ENCODE measurements at regions not wholly inside any gene's neighbourhood (a gene's known extent, or its start where the extent isn't known, plus 50 kb on each side); places are given as distances from the start of the nearest gene placed in this dataset.
"Not testable (repeated sequence)": the region's sequence is repeated elsewhere in the genome, so short reads cannot be mapped to it uniquely, and the experiment has no call there.

DNA sequence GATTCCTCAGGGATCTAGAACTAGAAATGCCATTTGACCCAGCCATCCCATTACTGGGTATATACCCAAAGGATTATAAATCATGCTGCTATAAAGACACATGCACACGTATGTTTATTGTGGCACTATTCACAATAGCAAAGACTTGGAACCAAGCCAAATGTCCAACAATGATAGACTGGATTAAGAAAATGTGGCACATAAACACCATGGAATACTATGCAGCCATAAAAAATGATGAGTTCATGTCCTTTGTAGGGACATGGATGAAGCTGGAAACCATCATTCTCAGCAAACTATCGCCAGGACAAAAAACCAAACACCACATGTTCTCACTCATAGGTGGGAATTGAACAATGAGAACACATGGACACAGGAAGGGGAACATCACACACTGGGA is 296.3 kb downstream of the DLEU7 start:
- H3K4me1 ChIP-seq (ENCODE audit: control insufficient read depth, insufficient read depth, low read length); H3K4me3 ChIP-seq (ENCODE audit: low read length in 2 of 2); H3K9me3 ChIP-seq (ENCODE audit: control insufficient read depth in 2 of 2, low read length in 2 of 2); H3K27me3 ChIP-seq (ENCODE audit: control insufficient read depth in 1 of 2, insufficient read depth in 2 of 2, low read length in 2 of 2); H3K36me3 ChIP-seq (ENCODE audit: control insufficient read depth in 2 of 2, insufficient read depth in 2 of 2, low read length in 2 of 2); H3K27ac ChIP-seq (ENCODE audit: low read length); H3K9ac ChIP-seq (ENCODE audit: low read length in 2 of 2): not testable (repeated sequence)

GRCh38 chr13:50548586-50548985 is 294.9 kb downstream of the DLEU7 start:
- Histone ChIP-seq H3K27ac (ENCODE audit: low read length) (no peak overlapping the region), H3K9ac (ENCODE audit: low read length in 2 of 2) (no peak overlapping the region), H3K36me3 (ENCODE audit: control insufficient read depth in 2 of 2, insufficient read depth in 2 of 2, low read length in 2 of 2) (no peaks in the 10 kb centered on the region), H3K4me1 (ENCODE audit: control insufficient read depth, insufficient read depth, low read length) (no peaks in the 10 kb centered on the region), H3K27me3 (ENCODE audit: control insufficient read depth in 1 of 2, insufficient read depth in 2 of 2, low read length in 2 of 2) (no peaks in the 10 kb centered on the region), H3K9me3 (ENCODE audit: control insufficient read depth in 2 of 2, low read length in 2 of 2) (peaks cover 0 to 2% of the 10 kb centered on the region in 2 donors), H3K4me3 (ENCODE audit: low read length in 2 of 2) (no peak overlapping the region)

GRCh38 chr13:50549221-50549942 is 294.1 kb downstream of the DLEU7 start:
- H3K27me3 ChIP-seq (ENCODE audit: control insufficient read depth in 1 of 2, insufficient read depth in 2 of 2, low read length in 2 of 2), result no peaks in the 10 kb centered on the region
- H3K4me1 ChIP-seq (ENCODE audit: control insufficient read depth, insufficient read depth, low read length), result no peaks in the 10 kb centered on the region
- no peak overlapping the region for H3K9ac ChIP-seq (ENCODE audit: low read length in 2 of 2)
- H3K4me3 ChIP-seq (ENCODE audit: low read length in 2 of 2), result no peak overlapping the region
- no peaks in the 10 kb centered on the region for H3K36me3 ChIP-seq (ENCODE audit: control insufficient read depth in 2 of 2, insufficient read depth in 2 of 2, low read length in 2 of 2)
- H3K27ac ChIP-seq (ENCODE audit: low read length), result no peak overlapping the region
- H3K9me3 ChIP-seq (ENCODE audit: control insufficient read depth in 2 of 2, low read length in 2 of 2), result peaks cover 0 to 2% of the 10 kb centered on the region in 2 donors

DNA sequence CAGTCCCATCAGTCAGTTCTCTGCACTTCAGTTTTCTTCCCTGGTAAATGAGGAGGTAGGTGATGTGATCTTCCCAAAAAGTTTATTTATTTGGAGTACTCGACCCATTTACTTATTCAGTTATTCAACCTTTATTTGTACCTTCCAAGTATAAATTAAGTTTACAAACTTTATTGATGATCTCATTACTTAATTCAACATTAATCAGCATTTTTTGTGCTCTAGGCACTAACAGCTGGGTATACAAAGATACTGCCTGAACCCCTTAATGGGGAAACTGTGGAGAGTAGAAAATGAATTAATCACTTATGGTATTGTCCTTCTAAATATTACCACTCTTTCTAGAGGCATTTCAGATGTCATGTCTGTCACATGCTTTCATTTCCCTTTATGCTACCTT is 293.3 kb downstream of the DLEU7 start:
- no peaks in the 10 kb centered on the region for H3K36me3 ChIP-seq (ENCODE audit: control insufficient read depth in 2 of 2, insufficient read depth in 2 of 2, low read length in 2 of 2)
- peaks cover 0 to 2% of the 10 kb centered on the region in 2 donors for H3K9me3 ChIP-seq (ENCODE audit: control insufficient read depth in 2 of 2, low read length in 2 of 2)
- no peaks in the 10 kb centered on the region for H3K27me3 ChIP-seq (ENCODE audit: control insufficient read depth in 1 of 2, insufficient read depth in 2 of 2, low read length in 2 of 2)
- no peak overlapping the region for H3K9ac ChIP-seq (ENCODE audit: low read length in 2 of 2)
- no peak overlapping the region for H3K27ac ChIP-seq (ENCODE audit: low read length)
- H3K4me1 ChIP-seq (ENCODE audit: control insufficient read depth, insufficient read depth, low read length), result no peaks in the 10 kb centered on the region
- no peak overlapping the region for H3K4me3 ChIP-seq (ENCODE audit: low read length in 2 of 2)

DNA sequence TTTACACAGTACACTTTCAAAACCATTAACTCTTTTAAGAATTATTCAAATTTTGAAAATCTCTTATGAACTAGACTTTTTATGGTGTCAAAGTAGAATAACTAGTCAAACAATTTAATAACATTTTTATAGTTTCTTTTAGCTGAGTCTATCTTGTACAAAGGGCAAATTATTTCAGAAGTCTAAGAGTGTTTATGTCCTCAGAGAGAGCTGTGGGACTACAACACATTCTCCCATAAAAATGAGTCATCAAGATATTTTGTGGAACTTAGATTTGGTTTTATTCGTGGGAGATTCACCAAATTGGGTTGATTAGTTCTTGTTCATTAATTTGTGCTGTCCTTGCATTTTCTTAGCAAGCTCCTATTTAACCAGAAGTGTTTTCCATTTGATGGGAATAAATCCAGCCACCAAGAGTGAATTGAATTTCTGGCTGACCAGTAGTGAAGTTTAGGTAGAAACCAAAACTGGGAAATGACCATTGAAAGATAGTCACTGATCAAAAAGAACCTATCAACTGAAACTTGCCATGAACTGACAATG is 291.0 kb downstream of the DLEU7 start:
- Histone ChIP-seq H3K9ac (ENCODE audit: low read length in 2 of 2) (no peak overlapping the region), H3K27ac (ENCODE audit: low read length) (no peak overlapping the region), H3K36me3 (ENCODE audit: control insufficient read depth in 2 of 2, insufficient read depth in 2 of 2, low read length in 2 of 2) (no peaks in the 10 kb centered on the region), H3K27me3 (ENCODE audit: control insufficient read depth in 1 of 2, insufficient read depth in 2 of 2, low read length in 2 of 2) (no peaks in the 10 kb centered on the region), H3K4me1 (ENCODE audit: control insufficient read depth, insufficient read depth, low read length) (no peaks in the 10 kb centered on the region), H3K9me3 (ENCODE audit: control insufficient read depth in 2 of 2, low read length in 2 of 2) (peaks cover 0 to 2% of the 10 kb centered on the region in 2 donors), H3K4me3 (ENCODE audit: low read length in 2 of 2) (no peak overlapping the region)

DNA sequence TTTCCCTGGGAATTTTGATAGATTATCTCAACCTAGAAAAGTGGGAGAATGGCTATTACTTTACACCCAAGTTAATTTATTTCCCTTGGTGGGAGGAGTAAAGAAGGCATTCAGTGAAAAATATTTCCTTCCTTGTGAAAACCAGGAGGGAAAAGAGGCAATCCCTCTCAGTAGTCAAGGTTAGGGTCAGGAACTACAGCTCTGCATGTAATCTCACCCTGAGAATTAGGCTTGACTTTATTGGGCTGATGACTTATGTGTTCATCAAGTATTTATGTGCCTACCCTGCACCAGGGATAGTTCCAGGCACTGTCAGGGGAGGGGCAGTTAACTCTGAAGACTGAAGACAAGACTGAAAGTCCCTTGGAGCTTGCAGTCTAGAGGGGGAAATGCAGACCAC is 281.8 kb downstream of the DLEU7 start:
- no peak overlapping the region for H3K27ac ChIP-seq (ENCODE audit: low read length)
- no peaks in the 10 kb centered on the region for H3K4me1 ChIP-seq (ENCODE audit: control insufficient read depth, insufficient read depth, low read length)
- H3K27me3 ChIP-seq (ENCODE audit: control insufficient read depth in 1 of 2, insufficient read depth in 2 of 2, low read length in 2 of 2), result no peaks in the 10 kb centered on the region
- H3K9ac ChIP-seq (ENCODE audit: low read length in 2 of 2), result no peak overlapping the region
- peaks cover 0 to 2% of the 10 kb centered on the region in 2 donors for H3K9me3 ChIP-seq (ENCODE audit: control insufficient read depth in 2 of 2, low read length in 2 of 2)
- H3K36me3 ChIP-seq (ENCODE audit: control insufficient read depth in 2 of 2, insufficient read depth in 2 of 2, low read length in 2 of 2), result no peaks in the 10 kb centered on the region
- no peak overlapping the region for H3K4me3 ChIP-seq (ENCODE audit: low read length in 2 of 2)

- no peak overlapping the region for H3K27ac ChIP-seq (ENCODE audit: low read length)
- H3K9ac ChIP-seq (ENCODE audit: low read length in 2 of 2), result no peak overlapping the region
- H3K27me3 ChIP-seq (ENCODE audit: control insufficient read depth in 1 of 2, insufficient read depth in 2 of 2, low read length in 2 of 2), result no peaks in the 10 kb centered on the region
- no peaks in the 10 kb centered on the region for H3K36me3 ChIP-seq (ENCODE audit: control insufficient read depth in 2 of 2, insufficient read depth in 2 of 2, low read length in 2 of 2)
- H3K4me1 ChIP-seq (ENCODE audit: control insufficient read depth, insufficient read depth, low read length), result no peaks in the 10 kb centered on the region
- H3K9me3 ChIP-seq (ENCODE audit: control insufficient read depth in 2 of 2, low read length in 2 of 2), result peaks cover 0 to 4% of the 10 kb centered on the region in 2 donors
- no peak overlapping the region for H3K4me3 ChIP-seq (ENCODE audit: low read length in 2 of 2)
These were observed 276.8 kb downstream of the DLEU7 start for GRCh38 chr13:50566646-50567045.

- no peaks in the 10 kb centered on the region for H3K36me3 ChIP-seq (ENCODE audit: control insufficient read depth in 2 of 2, insufficient read depth in 2 of 2, low read length in 2 of 2)
- no peaks in the 10 kb centered on the region for H3K27me3 ChIP-seq (ENCODE audit: control insufficient read depth in 1 of 2, insufficient read depth in 2 of 2, low read length in 2 of 2)
- no peaks in the 10 kb centered on the region for H3K9me3 ChIP-seq (ENCODE audit: control insufficient read depth in 2 of 2, low read length in 2 of 2)
- no peaks in the 10 kb centered on the region for H3K4me1 ChIP-seq (ENCODE audit: control insufficient read depth, insufficient read depth, low read length)
- no peak overlapping the region for H3K9ac ChIP-seq (ENCODE audit: low read length in 2 of 2)
- no peak overlapping the region for H3K27ac ChIP-seq (ENCODE audit: low read length)
- no peak overlapping the region for H3K4me3 ChIP-seq (ENCODE audit: low read length in 2 of 2)
These were observed 271.4 kb downstream of the DLEU7 start for GRCh38 chr13:50572129-50572528.

DNA sequence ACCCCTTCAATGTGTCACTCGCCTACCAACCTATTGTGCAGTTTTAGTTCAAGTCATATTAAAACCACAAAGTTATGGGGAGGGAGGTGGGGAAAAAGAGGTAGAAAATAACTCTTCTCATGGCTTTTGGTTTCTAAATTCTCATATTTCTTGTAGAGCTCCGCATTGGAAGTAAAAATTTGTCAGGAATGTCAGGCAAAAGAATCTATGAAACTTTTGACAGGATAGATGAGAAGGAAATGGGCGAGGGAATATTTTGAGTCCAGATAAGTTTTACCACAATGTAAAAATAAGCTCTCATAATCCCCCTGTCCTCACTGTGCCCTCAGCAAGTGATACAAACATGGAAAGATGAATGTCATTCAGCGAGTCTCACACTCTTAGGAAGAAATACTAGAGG is 270.4 kb downstream of the DLEU7 start:
- no peak overlapping the region for H3K9ac ChIP-seq (ENCODE audit: low read length in 2 of 2)
- no peak overlapping the region for H3K4me3 ChIP-seq (ENCODE audit: low read length in 2 of 2)
- no peak overlapping the region for H3K27ac ChIP-seq (ENCODE audit: low read length)
- no peaks in the 10 kb centered on the region for H3K4me1 ChIP-seq (ENCODE audit: control insufficient read depth, insufficient read depth, low read length)
- H3K27me3 ChIP-seq (ENCODE audit: control insufficient read depth in 1 of 2, insufficient read depth in 2 of 2, low read length in 2 of 2), result no peaks in the 10 kb centered on the region
- no peaks in the 10 kb centered on the region for H3K9me3 ChIP-seq (ENCODE audit: control insufficient read depth in 2 of 2, low read length in 2 of 2)
- no peaks in the 10 kb centered on the region for H3K36me3 ChIP-seq (ENCODE audit: control insufficient read depth in 2 of 2, insufficient read depth in 2 of 2, low read length in 2 of 2)

DNA sequence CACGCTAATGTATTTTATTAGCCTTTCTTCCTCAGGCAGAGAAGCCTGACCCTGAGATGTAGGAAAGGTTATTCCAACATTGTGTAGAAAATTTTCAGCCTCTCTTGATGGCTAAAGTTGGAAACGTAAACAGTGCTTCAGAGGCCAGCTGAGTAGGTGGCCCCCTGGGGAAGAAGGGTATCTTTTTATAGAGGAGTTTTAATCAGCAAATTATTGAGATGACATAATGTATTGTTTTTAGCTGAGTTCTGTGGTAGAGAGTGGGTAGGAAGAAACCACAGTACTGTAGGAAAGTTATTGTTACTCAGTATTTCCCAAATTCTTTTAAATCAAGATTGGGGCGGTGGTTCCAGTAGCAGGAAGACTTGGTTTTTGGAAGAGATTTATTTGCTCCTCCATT is 268.8 kb downstream of the DLEU7 start:
- H3K9ac ChIP-seq (ENCODE audit: low read length in 2 of 2), result no peak overlapping the region
- no peaks in the 10 kb centered on the region for H3K9me3 ChIP-seq (ENCODE audit: control insufficient read depth in 2 of 2, low read length in 2 of 2)
- no peaks in the 10 kb centered on the region for H3K4me1 ChIP-seq (ENCODE audit: control insufficient read depth, insufficient read depth, low read length)
- no peak overlapping the region for H3K4me3 ChIP-seq (ENCODE audit: low read length in 2 of 2)
- H3K36me3 ChIP-seq (ENCODE audit: control insufficient read depth in 2 of 2, insufficient read depth in 2 of 2, low read length in 2 of 2), result no peaks in the 10 kb centered on the region
- H3K27me3 ChIP-seq (ENCODE audit: control insufficient read depth in 1 of 2, insufficient read depth in 2 of 2, low read length in 2 of 2), result no peaks in the 10 kb centered on the region
- H3K27ac ChIP-seq (ENCODE audit: low read length), result no peak overlapping the region

DNA sequence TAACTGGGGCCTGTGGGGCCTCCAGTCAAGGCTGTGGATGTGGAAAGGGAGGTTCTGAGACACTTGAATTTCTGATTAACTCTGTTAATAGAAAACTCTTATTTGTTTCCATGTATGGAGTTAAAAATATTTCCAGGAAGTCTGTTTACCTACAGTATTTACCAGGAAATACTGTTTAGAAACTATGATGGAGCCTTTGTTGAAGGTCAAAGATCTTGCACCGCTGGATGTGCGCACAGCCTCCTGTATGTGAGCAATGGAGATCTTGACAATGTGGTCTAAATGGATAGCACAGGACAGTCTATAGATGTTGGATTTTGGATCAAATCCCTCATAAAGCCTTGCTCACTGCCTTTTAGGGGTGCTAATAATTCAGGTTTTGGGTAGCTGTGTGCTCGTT is 268.4 kb downstream of the DLEU7 start:
- Histone ChIP-seq H3K36me3 (ENCODE audit: control insufficient read depth in 2 of 2, insufficient read depth in 2 of 2, low read length in 2 of 2) (no peaks in the 10 kb centered on the region), H3K27ac (ENCODE audit: low read length) (no peak overlapping the region)

More for the DNA sequence above, 268.4 kb downstream of the DLEU7 start:
- Histone ChIP-seq H3K9ac (ENCODE audit: low read length in 2 of 2) (no peak overlapping the region), H3K4me3 (ENCODE audit: low read length in 2 of 2) (no peak overlapping the region), H3K9me3 (ENCODE audit: control insufficient read depth in 2 of 2, low read length in 2 of 2) (no peaks in the 10 kb centered on the region), H3K27me3 (ENCODE audit: control insufficient read depth in 1 of 2, insufficient read depth in 2 of 2, low read length in 2 of 2) (no peaks in the 10 kb centered on the region), H3K4me1 (ENCODE audit: control insufficient read depth, insufficient read depth, low read length) (no peaks in the 10 kb centered on the region)
